Astrocyte (in vitro differentiated cells and primary cell): ENCODE measurements at regions not wholly inside any gene's neighbourhood (a gene's known extent, or its start where the extent isn't known, plus 50 kb on each side); places are given as distances from the start of the nearest gene placed in this dataset.

Source experiments
- DNase-seq: peaks from one replicate; pipeline ENCODE4 v3.0.0-alpha.2; 2010; ENCODE audit warnings: low read depth
- FAIRE-seq: peaks from 2 replicates; lab custom pipeline; 2011; peaks lifted over from hg19 to GRCh38; lab: Jason Lieb, UNC
- H2AFZ ChIP-seq: 2 replicates; pipeline ENCODE4 v1.6.0; 2012; ENCODE audit warnings: low read depth, low read length, inconsistent platforms
- H3K27ac ChIP-seq: 2 replicates; pipeline ENCODE4 v1.5.1; 2011; ENCODE audit warnings: low read depth, low read length, inconsistent platforms
- H3K27me3 ChIP-seq: 2 replicates; pipeline ENCODE4 v1.6.0; 2011; ENCODE audit warnings: low read length, inconsistent platforms; ENCODE audit not compliant: insufficient read depth
- H3K36me3 ChIP-seq: 2 replicates; pipeline ENCODE4 v1.5.1; 2011; ENCODE audit warnings: low read length, inconsistent platforms; ENCODE audit not compliant: insufficient read depth
- H3K4me1 ChIP-seq: 2 replicates; pipeline ENCODE4 v1.5.1; 2011; ENCODE audit warnings: low read length, inconsistent platforms; ENCODE audit not compliant: insufficient read depth
- H3K4me2 ChIP-seq: 2 replicates; pipeline ENCODE4 v1.6.0; 2012; ENCODE audit warnings: low read length, inconsistent platforms
- H3K4me3 ChIP-seq: 2 replicates; pipeline ENCODE4 v1.5.1; 2011; ENCODE audit warnings: low read depth, mild to moderate bottlenecking, low read length, inconsistent platforms; ENCODE audit not compliant: insufficient read depth
- H3K79me2 ChIP-seq: 2 replicates; pipeline ENCODE4 v1.6.0; 2012; ENCODE audit warnings: mild to moderate bottlenecking, low read length, inconsistent platforms; ENCODE audit not compliant: insufficient read depth
- H3K9ac ChIP-seq: 2 replicates; pipeline ENCODE4 v1.6.0; 2012; ENCODE audit warnings: mild to moderate bottlenecking, low read length, inconsistent platforms
- H3K9me3 ChIP-seq: 2 replicates; pipeline ENCODE4 v1.5.1; 2012; ENCODE audit warnings: low read depth, mild to moderate bottlenecking, low read length, inconsistent platforms; ENCODE audit not compliant: insufficient read depth
- H4K20me1 ChIP-seq: 2 replicates; pipeline ENCODE4 v1.6.0; 2012; ENCODE audit warnings: low read length, inconsistent platforms; ENCODE audit not compliant: insufficient read depth
- H3K27ac Mint-ChIP-seq: one replicate; pipeline ENCODE4 v1.8.0; 2021; ENCODE audit warnings: mild to moderate bottlenecking, mixed read lengths; ENCODE audit not compliant: unreplicated experiment
- H3K27me3 Mint-ChIP-seq: one replicate; pipeline ENCODE4 v1.8.0; 2021; ENCODE audit warnings: low read depth, mixed read lengths; ENCODE audit not compliant: unreplicated experiment
- H3K36me3 Mint-ChIP-seq: one replicate; pipeline ENCODE4 v1.8.0; 2021; ENCODE audit warnings: low read depth, mixed read lengths; ENCODE audit not compliant: unreplicated experiment
- H3K4me1 Mint-ChIP-seq: one replicate; pipeline ENCODE4 v1.8.0; 2021; ENCODE audit warnings: low read depth, mixed read lengths; ENCODE audit not compliant: unreplicated experiment
- H3K4me3 Mint-ChIP-seq: one replicate; pipeline ENCODE4 v1.8.0; 2021; ENCODE audit warnings: mild to moderate bottlenecking, moderate library complexity, mixed read lengths; ENCODE audit not compliant: unreplicated experiment
- H3K9me3 Mint-ChIP-seq: one replicate; pipeline ENCODE4 v1.8.0; 2021; ENCODE audit warnings: mild to moderate bottlenecking, mixed read lengths; ENCODE audit not compliant: unreplicated experiment
- CTCF ChIP-seq: IDR thresholded peaks from 2 replicates; pipeline ENCODE4 v1.5.1; 2011; ENCODE audit warnings: low read depth, mild to moderate bottlenecking, inconsistent platforms, low read length, moderate library complexity; ENCODE audit not compliant: insufficient read depth
- EZH2 ChIP-seq: IDR thresholded peaks from 2 replicates; pipeline ENCODE4 v1.6.1; 2012; ENCODE audit warnings: mild to moderate bottlenecking, low read length, inconsistent platforms; ENCODE audit not compliant: insufficient read depth

- Histone ChIP-seq H3K79me2 (no peaks in the 10 kb centered on the region), H3K4me3 (no peak overlapping the region), H3K9me3 (no peaks in the 10 kb centered on the region), H3K27me3 (no peaks in the 10 kb centered on the region), H3K4me1 (no peaks in the 10 kb centered on the region), H3K9ac (no peak overlapping the region), H3K27ac (no peak overlapping the region), H3K4me2 (no peak overlapping the region), H4K20me1 (no peaks in the 10 kb centered on the region), H3K36me3 (no peaks in the 10 kb centered on the region), H2AFZ (no peak overlapping the region)
- no peaks in the 10 kb centered on the region for H3K4me1 Mint-ChIP-seq
- no peaks in the 10 kb centered on the region for H3K36me3 Mint-ChIP-seq
- no peaks in the 10 kb centered on the region for H3K9me3 Mint-ChIP-seq
- H3K4me3 Mint-ChIP-seq: no peak overlapping the region
- H3K27ac Mint-ChIP-seq: no peak overlapping the region
- no peak for FAIRE-seq
- TF ChIP-seq EZH2 (no peak), CTCF (no peak)
- no peak for DNase-seq
- H3K27me3 Mint-ChIP-seq: peaks cover 36% of the 10 kb centered on the region
These were observed 72.7 kb downstream of the GCC1 start for GRCh38 chr7:127512663-127513062.

- Histone ChIP-seq H3K9me3 (no peaks in the 10 kb centered on the region), H3K36me3 (no peaks in the 10 kb centered on the region), H3K4me1 (no peaks in the 10 kb centered on the region), H3K4me3 (no peak overlapping the region), H3K79me2 (no peaks in the 10 kb centered on the region), H3K4me2 (no peak overlapping the region), H3K27me3 (no peaks in the 10 kb centered on the region), H3K27ac (no peak overlapping the region), H3K9ac (no peak overlapping the region), H4K20me1 (no peaks in the 10 kb centered on the region), H2AFZ (no peak overlapping the region)
- H3K27ac Mint-ChIP-seq: no peak overlapping the region
- H3K9me3 Mint-ChIP-seq: no peaks in the 10 kb centered on the region
- H3K4me1 Mint-ChIP-seq: no peaks in the 10 kb centered on the region
- no peak overlapping the region for H3K4me3 Mint-ChIP-seq
- peak; percentile 11 for TF ChIP-seq CTCF
- no peak for TF ChIP-seq EZH2
- no peak for DNase-seq
- H3K36me3 Mint-ChIP-seq: no peaks in the 10 kb centered on the region
- no peak for FAIRE-seq
- peaks cover 11% of the 10 kb centered on the region for H3K27me3 Mint-ChIP-seq
These were observed 80.7 kb downstream of the GCC1 start for GRCh38 chr7:127504715-127505114.

GRCh38 chr7:127501817-127502216, 83.6 kb downstream of the GCC1 start:
- Mint-ChIP-seq H3K27me3 (peaks cover 3% of the 10 kb centered on the region), H3K27ac (no peak overlapping the region), H3K4me3 (no peak overlapping the region), H3K4me1 (no peaks in the 10 kb centered on the region), H3K36me3 (no peaks in the 10 kb centered on the region), H3K9me3 (no peaks in the 10 kb centered on the region)
- no peak overlapping the region for H3K27ac ChIP-seq
- H3K27me3 ChIP-seq: no peaks in the 10 kb centered on the region
- no peak overlapping the region for H3K4me3 ChIP-seq
- no peaks in the 10 kb centered on the region for H4K20me1 ChIP-seq
- no peaks in the 10 kb centered on the region for H3K36me3 ChIP-seq
- no peak for TF ChIP-seq CTCF
- no peak for TF ChIP-seq EZH2
- FAIRE-seq (no peak), DNase-seq (no peak)
- no peak overlapping the region for H2AFZ ChIP-seq
- no peak overlapping the region for H3K4me2 ChIP-seq
- H3K79me2 ChIP-seq: no peaks in the 10 kb centered on the region
- H3K9ac ChIP-seq: no peak overlapping the region
- no peaks in the 10 kb centered on the region for H3K9me3 ChIP-seq
- no peaks in the 10 kb centered on the region for H3K4me1 ChIP-seq
